SW 1271 (cell line): ENCODE measurements at regions not wholly inside any gene's neighbourhood (a gene's known extent, or its start where the extent isn't known, plus 50 kb on each side); places are given as distances from the start of the nearest gene placed in this dataset.
"Not testable (repeated sequence)": the region's sequence is repeated elsewhere in the genome, so short reads cannot be mapped to it uniquely, and the experiment has no call there.

Experiments
- DNase-seq, 2 experiments: peaks; one replicate each; lab custom pipeline; 2025; lab: John Stamatoyannopoulos, UW

DNA sequence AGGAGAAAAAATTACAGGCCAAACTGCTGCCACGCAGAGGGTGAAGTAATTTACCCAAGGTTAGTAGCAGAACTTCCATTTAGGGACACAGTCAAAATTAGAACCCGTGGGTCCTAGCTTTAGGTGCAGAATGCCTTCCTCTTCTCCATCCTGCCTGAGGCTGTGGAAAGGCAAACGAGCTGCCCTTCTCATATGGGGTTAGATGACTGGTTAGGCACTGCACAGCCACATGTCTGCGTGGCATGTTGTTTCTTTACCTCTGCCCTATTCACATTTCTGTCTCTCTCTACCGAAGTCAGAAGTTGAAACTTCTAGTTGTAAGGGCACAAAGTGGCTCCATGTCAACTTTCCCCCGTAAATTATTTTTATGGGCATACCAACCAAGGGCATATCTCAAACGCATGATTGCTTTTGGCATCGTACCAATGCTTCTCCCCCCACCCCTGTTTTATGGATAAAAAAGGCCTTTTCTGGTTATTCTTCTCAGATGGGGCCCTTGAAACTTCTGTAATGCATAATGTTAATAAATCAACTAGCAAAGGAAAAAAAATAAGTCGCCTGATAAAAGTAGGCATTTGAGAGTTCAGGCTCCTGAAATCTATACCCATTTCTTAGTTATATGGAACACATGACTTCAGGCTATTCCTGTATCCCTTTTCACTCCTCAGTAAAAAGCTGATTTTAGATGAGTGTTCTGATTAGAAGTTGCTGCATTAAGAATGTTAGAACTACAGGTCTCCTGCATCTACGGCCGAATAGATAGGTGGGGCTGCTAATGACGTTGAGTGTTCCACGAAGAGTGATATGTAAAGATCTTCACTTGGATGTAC lies 139.6 kb upstream of the NRIP1 start:
- no peak for DNase-seq

DNA sequence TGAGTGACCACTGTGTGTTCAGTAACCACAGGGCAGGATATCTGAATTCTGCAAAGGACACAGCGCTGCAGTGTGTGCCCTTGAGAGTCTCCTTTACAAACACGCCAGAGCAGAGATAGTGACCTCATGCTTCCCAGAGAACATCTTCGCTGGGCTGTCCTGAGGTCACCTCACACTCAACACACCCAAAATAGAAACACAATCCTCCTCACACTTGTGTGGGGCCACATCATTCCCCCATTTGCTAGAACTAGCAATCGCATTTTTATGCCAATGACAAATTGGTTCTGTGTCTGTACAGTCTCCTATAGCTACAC lies 140.1 kb upstream of the NRIP1 start:
- no peak for DNase-seq

DNA sequence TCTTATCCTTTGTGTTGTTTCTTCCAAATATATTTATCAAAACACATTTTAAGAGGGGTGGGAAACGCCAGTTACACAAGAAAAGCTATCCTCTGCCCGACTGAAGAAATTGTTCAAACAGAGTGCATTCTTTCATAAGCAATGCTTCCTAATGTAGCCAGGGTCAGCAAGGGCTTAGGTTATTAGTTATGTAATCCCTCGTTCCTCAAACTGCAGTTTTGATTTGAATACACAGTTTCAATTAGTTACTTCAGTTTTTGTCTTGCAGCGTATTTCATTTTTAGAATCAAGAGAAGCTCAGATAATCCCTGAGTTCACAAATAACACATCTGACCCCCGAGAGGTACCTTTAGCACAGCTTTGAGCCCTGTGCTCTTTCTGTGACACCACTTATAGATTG lies 141.7 kb upstream of the NRIP1 start:
- DNase-seq: no peak

DNA sequence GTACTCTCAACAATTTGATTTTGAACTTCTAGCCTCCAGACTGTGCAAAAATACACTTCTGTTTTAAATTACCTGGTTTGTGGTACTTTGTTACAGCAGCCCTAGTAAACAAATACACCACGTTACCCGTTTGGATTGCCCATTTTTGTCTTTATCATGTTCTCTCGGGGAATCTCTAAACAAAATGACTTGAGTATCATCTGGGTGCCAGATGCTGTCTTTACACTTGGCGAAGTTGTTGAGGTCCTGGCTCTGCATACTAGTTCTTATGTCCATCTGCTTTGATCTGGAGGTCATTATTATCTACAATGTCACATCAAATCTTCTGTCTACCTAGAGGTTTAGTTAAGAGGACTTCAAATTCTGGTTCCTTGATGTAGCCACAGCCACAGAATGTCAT lies 142.4 kb upstream of the NRIP1 start:
- no peak for DNase-seq

DNA sequence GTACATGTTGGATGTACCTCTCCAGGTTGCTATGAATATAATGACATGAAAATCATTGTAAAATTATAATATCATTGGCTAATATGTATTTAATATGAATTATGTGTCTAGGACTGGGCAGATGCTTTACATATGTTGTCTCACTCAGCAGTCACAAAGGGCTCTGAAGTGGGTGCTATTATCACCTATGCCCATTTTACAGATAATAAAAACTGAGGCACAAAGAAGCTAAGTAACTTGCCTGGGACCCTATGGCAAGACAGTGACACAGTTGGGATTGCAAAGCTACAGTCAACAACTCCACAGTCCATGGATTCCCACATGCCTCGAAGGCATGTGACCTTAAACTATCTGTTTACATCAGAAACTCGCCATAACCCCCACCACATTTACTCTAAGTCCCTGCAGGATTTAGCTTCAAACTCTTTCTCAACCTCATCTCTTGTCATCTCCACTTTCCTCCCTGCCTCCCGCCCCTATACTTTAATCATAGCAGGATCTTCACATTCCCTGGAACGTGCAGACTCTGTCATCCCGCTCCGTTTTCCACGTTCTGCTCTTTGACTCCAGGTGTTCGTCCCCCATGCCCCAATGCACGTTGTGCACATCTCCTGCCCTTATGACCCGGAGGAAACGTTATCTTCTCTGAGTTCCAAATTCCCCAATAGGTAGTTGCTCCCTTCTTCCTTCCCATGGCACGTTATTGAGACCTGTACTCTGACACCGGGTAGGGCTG lies 143.0 kb upstream of the NRIP1 start:
- no peak for DNase-seq

DNA sequence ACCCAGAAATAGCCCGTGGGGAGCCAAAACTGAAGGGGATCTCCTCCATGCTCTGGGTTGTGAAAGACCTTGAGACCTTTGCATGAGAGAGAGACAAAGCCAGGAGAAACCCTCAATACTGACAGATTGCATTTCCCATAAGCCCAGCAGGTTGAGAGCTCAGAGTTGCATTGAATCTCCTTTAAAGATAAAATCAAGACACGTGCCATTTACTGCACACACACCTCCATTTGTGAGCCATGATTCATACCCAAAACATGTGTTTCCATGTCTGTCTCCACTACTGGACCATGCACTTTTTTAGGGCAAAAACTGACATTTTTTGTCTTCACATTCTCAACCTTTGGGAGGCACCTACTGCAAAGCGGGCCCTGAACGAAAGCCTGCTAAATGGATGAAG lies 144.0 kb upstream of the NRIP1 start:
- no peak for DNase-seq

DNA sequence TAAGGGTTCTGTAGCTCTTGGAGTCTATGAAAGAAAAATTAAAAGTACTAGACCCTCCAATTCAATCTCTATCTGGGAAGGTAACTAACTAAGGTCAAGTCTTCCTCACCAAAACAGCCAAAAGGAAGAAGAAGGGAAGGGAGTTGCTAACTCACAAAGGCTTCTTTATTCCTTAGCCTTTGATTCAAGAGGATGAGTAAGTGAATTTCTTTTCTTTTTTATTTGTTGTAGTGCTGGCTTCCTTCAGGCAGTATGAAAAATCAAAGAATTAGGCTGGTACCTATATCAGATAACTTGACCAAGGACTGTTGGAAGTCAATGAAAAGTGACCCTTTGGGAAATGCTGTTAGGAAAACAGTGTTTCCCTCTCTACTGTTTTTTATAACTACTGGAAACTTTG lies 144.4 kb upstream of the NRIP1 start:
- no peak for DNase-seq

DNA sequence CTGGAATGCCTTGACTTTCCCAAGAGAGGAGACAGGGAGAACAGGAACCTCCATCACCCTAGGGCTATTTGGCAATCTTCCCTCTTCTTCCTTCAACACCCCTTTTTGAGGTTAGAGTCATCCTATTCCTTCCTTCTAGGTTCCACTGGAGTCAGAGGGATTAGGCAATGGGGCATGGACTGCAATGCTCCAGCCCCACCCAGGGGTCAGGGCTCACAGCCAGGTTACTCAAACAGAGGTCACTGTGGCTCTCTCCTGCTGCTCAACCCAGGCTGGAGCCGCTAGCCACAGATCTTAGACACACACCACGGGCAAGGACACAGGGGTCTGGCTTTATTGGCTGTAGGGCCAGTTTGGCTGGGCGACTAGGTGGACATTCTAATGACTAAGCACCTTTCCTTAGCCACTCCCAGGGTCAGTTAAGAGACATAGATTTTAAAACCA lies 145.5 kb upstream of the NRIP1 start:
- no peak for DNase-seq

DNA sequence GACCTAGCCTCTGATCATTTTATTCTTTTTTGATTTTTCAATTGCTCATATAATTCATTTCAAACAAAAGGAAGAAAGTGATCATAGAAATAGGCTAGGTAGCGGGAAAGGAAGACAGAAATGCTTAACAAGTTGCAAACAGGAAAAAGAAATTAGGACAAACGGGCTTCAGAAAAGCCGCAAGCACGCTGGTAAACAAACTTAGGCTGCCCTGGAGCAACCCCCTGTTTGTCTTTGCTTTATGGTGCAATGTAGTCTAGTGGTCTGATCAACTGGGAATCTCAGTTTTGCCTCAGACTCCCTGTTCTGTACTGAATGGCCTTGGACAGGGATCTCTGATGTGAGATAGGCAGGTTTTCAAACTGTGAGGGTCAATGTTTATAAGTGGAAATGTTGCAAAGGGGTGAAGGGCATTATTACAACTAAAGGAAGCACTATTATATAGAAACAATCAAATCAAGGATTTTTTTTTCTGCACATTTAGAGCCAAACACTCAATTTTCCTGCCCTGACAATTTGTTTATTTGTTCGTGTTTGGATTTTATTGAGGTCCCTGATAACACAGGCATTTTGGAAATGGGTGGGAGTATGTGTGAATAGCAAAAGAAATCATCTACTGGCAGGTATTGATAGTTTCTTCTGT lies 146.8 kb upstream of the NRIP1 start:
- DNase-seq: no peak

DNA sequence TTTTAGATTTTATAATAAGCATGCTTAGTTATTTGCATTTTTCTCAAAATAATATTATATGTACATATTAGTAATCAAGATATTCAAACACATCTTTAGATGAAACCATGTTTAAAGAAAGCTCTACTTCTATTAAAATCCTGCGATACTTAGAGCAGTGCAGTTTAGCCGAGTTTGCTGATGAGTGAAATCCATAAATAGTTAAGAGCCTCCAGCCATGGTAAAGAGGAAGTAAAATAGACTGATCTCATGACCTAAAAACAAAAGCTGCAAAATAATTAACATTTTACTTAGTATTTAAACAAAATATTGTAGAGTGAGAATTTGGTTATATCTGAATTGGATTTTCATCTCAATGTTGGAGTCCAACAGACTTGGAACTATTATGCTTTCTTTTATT lies 147.4 kb upstream of the NRIP1 start:
- no peak for DNase-seq

DNA sequence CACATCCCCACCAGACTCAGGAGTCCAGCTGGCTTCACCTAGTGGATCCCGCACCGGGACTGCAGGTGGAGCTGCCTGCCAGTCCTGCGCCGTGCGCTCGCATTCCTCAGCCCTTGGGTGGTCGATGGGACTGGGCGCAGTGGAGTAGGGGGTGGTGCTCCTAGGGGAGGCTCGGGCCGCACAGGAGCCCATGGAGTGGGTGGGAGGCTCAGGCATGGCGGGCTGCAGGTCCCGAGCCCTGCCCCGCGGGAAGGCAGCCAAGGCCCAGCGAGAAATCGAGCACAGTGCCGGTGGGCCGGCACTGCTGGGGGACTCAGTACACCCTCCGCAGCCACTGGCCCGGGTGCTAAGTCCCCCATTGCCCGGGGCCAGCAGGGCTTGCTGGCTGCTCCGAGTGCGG lies 153.7 kb upstream of the NRIP1 start:
- DNase-seq: not testable (repeated sequence)

DNA sequence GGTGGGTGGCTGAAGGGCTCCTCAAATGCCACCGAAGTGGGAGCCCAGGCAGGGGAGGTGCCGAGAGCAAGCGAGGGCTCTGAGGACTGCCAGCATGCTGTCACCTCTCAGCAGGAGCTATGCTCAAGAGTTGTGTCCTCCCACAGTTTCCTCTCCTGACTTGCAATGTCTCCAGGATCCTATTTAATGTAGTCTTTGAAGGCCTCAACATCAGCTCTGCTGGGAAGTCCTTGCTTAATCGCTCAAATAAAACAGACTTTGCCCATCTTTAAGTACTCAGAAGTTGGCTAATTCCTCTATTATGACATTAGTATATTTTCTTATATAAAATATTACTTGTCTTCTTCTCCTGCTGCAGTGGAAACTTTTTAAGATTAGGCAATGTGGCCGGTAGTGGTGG lies 154.2 kb upstream of the NRIP1 start:
- DNase-seq: no peak

DNA sequence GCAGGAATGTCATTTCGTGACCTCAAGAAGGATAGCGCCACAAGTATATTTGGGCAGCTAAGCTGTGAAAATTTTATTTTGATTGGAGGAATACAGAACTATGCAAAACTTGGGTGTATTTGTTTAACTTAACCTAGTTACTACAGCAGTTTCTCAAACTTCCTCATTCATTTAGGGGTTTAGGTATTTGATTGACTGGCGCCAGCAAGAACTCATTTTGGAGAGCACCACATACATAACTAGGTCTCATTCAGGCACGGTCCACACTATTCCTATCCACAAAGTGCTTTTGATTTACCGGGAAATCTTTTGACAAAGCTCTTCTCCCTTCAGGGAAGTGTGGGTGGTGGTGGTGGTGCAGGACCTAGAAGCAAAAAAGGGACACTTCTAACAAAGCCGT lies 155.1 kb upstream of the NRIP1 start:
- no peak for DNase-seq

DNA sequence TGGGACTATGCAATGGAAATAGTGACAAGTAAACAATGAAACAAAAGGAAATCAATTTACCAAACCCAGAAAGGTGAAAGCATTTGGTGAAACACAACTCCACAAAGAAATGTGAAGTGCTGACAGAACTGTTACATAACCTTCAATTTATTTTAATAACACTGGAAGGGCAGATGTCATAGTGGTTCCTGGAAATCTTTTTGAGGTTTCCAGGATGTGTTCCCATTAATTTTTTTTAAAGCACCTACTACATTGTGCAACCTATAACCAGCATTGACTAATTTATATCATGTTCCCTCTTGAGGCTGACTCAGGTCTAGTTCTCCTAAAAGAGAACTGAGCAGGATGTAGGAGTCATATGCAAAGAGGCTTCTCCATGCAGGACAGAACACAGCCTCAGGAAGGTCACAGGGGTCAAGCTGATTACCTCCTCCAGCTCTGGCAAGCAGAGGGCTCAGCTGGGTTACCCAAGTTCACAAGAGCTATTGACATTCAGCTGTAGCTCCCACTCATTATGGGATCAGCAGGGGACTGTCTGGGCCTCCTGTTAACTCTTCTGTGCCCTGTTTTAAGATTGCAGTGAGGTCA lies 157.1 kb upstream of the NRIP1 start:
- peak in 1 of 2 experiments; percentile 23 for DNase-seq

DNA sequence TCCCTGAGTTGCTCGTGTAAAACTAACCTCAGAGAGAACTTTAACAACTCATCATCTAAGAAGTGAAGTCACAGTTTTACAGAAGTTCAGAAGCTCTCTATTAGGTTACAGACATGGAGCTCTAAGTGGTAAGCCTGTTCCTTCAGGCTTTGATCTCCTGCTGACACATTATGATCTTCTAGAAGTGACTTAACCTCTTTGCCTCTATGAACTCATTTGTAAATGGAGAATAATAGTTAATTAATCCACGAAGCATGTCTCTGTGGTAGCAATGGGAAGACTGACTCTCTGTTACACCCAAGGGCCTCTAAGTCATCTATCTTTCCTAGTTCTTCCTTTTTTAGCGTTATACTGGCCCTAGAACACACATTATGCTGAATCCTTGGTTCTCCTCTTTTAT lies 157.9 kb upstream of the NRIP1 start:
- DNase-seq: no peak

DNA sequence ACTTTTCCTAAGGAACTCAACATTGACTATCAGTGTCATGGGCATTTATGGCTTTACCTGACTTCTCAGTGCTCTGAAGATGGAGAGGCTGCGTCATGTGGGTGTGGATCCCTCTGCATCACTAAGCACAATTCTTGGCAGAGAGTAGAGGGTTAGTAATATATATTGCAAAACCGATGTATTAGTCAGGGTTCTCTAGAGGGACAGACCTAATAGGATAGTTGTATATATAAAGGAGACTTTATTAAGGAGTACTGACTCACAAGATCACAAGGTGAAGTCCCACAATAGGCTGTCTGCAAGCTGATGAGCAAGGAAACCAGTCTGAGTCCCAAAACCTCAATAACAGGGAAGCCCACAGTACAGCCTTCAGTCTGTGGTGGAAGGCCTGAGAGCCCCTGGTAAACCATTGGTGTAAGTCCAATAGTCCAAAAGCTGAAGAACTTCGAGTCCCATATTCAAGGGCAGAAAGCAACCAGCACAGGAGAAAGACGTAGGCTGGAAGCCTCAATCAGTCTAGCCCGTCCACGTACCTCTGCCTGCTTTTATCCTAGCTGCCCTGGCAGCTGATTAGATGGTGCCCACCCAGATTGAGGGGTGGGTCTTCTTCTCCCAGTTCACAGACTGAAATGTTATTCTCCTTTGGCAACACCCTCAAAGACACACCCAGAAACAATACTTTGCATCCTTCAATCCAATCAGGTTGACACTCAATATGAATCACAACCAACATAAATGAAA lies 159.7 kb upstream of the NRIP1 start:
- DNase-seq: peak in 1 of 2 experiments; percentile 16

DNA sequence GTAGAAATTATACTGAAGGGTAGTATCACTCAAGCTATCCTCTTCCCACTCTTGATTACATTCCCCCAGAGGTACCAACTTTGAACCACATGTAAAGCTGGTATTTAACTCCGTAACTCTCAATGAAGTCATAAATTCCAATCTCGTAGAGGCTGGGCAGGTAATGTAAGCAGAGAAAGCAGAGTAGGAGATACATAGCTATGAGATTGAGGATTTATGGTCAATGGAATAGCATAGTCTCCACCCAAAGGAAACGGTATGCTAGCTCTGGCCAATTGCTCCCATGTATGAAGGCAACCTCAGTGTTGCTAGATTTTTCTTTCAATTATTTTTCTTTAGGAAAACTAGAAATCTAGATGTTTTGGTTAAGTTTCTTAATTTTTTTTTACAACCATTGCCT lies 163.1 kb upstream of the NRIP1 start:
- no peak for DNase-seq

DNA sequence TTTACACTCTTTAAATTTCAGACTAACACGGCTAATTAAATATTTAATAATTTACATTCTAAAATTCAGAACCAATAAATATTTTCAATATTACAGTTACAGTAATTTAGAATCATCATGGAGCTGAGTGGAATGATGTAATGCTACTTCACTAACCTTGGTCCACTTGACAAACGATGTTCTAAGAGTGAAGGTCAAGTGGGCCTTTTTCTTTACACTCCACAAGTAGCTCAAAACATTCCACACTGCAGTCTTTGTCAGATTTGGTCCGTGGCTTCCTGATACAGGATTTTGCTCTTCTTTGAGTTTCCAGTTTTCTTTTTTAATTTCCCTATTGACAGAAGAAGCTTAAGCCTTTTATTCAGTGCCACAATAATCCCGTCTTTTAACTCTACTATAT lies 164.6 kb upstream of the NRIP1 start:
- no peak for DNase-seq

DNA sequence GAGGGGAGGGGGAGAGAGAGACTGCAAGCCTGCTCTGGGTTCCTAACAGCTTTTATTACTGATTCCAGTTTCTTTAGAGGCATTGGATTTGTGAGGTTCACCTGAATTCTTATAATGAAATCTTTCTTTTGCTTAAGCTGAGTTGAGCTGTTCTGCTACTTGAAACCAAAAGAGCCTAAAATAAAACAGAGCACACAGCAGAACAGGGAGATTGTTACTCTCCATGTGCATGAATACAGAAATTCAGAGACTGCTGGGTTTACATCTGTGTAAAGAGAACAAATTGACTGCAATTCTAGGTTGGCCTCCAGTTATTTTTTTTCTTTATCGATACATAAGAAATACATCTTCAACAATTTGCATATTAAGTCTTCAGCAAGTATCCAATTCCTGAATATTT lies 168.8 kb upstream of the NRIP1 start:
- DNase-seq: no peak

DNA sequence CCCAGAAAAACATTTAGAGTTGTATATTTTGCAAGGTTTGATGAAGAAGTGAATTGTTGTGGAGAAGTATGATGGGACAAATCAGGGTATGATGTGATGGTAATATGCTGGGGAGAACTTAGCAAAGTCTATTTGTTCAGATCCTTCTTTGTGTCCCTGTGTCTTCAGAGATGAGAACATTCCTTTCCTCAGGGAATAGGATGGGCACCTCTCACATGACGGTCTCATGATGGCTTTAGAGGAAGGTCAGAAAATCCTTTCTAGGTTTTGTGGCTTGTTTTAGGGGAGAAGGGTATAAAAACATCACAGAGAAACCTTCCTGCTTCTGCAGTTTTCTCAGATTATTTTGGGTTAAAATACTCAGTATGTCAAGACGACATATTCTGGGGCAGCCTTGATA lies 171.3 kb upstream of the NRIP1 start:
- no peak for DNase-seq

DNA sequence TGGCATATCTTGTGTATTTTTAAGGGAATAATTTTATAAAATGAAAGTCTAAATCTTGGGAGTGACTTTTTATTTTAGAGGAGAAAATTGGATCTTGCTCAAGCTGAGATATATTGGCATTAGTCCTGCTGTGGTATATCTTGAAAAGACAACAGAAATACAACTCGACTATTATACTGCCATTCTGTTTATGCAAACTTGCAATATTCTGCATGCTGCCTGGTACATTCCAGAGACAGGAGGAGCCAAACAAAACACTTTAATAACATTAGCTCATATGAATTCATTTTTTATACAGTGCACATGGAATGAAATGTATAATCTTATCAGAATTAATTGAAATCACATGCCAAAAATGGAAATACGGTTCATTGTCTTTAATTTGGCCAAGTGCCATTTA lies 176.0 kb upstream of the NRIP1 start:
- DNase-seq: no peak
